ENCODE measurements at regions not wholly inside any gene's neighbourhood (a gene's known extent, or its start where the extent isn't known, plus 50 kb on each side); places are given as distances from the start of the nearest gene placed in this dataset.

DNA sequence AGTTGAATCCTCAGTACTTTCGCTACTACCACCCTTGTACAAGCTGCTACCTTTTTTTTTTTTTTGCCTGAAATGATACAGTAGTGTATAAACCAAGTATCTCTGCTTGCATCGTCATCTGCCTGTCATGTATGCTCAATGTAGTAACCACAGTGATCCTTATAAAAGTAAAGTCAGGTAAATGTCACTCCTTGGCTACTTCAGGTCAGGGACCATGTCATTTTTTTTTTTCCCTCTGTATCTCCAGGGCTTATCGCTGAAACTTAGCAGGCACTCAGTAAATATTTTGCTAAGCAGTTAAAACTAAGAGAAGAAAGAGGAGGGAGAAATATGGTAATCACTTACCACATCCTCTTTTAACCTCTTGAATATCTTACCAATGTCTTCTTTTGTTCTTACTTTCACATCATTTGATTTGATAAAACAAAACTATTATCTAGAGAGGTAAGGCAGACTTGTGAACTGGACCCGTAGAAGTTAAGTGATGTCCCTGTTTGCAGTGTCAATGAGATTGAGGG, 96.8 kb upstream of the KLF12 start:
- dilution Hi-C loops (cut with MboI; ENCODE audit: extremely low pct_ligation_motif_present, low sequenced_read_pairs), result no loop called here

DNA sequence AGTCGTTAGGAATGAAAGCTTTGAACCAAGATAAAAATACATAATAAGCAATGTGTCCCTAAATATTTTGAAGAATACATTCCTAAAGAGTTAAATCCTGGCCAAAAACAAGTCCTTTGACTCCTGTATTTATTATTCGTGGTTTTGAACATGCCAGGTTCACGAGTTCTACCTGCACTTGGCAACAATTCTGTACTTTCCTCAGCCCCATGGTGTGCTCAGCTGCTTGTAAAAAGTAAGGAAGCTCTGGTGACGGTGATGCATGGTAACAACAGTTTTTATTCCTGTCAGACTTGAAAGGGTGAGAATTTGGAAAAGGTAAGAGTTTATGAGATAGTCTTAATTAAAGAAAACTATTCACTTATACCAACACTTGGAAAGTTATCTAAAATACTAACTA, 95.0 kb upstream of the KLF12 start:
- Histone ChIP-seq H3K9ac (ENCODE audit: control insufficient read depth, extremely low read depth, insufficient read depth, low read length) (no peak overlapping the region), H4K20me1 (ENCODE audit: control insufficient read depth, extremely low read depth, insufficient read depth, low read length) (no peaks in the 10 kb centered on the region), H3K9me3 (ENCODE audit: control insufficient read depth, low read depth, low read length) (no peaks in the 10 kb centered on the region), H3K4me3 (ENCODE audit: control insufficient read depth in 2 of 3, extremely low read depth in 1 of 3, insufficient read depth in 2 of 3, low read depth in 1 of 3, low read length in 3 of 3) (no peak overlapping the region), H3K27ac (ENCODE audit: control insufficient read depth, insufficient read depth, low read length) (no peak overlapping the region), H2AFZ (ENCODE audit: control insufficient read depth, low read length) (no peak overlapping the region), H3K79me2 (ENCODE audit: control insufficient read depth, insufficient read depth, low read length) (no peaks in the 10 kb centered on the region), H3K4me1 (ENCODE audit: control insufficient read depth, extremely low read depth, insufficient read depth, low read length) (no peaks in the 10 kb centered on the region), H3K4me2 (ENCODE audit: control insufficient read depth, extremely low read depth, insufficient read depth, low read depth, low read length) (no peak overlapping the region), H3K9me1 (ENCODE audit: control insufficient read depth, extremely low read depth, insufficient read depth, low read length) (no peaks in the 10 kb centered on the region), H3K36me3 (ENCODE audit: control insufficient read depth in 2 of 2, extremely low read depth in 1 of 2, insufficient read depth in 2 of 2, low read length in 2 of 2) (no peaks in the 10 kb centered on the region), H3K27me3 (ENCODE audit: control insufficient read depth, extremely low read depth, insufficient read depth, low read length) (no peaks in the 10 kb centered on the region)
- no peak for FAIRE-seq
- no peak for TF ChIP-seq EZH2 (IDR thresholded peaks at IDR 0.05; ENCODE audit: low read length)
- TF ChIP-seq, protein P1, sequence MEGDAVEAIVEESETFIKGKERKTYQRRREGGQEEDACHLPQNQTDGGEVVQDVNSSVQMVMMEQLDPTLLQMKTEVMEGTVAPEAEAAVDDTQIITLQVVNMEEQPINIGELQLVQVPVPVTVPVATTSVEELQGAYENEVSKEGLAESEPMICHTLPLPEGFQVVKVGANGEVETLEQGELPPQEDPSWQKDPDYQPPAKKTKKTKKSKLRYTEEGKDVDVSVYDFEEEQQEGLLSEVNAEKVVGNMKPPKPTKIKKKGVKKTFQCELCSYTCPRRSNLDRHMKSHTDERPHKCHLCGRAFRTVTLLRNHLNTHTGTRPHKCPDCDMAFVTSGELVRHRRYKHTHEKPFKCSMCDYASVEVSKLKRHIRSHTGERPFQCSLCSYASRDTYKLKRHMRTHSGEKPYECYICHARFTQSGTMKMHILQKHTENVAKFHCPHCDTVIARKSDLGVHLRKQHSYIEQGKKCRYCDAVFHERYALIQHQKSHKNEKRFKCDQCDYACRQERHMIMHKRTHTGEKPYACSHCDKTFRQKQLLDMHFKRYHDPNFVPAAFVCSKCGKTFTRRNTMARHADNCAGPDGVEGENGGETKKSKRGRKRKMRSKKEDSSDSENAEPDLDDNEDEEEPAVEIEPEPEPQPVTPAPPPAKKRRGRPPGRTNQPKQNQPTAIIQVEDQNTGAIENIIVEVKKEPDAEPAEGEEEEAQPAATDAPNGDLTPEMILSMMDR (optimal IDR thresholded peaks at IDR 0.05 in 1 of 3, IDR thresholded peaks at IDR 0.05 in 1 of 3, conservative IDR thresholded peaks at IDR 0.05 in 1 of 3; ENCODE audit: extremely low read depth in 1 of 3, insufficient read depth in 2 of 3, low read length in 3 of 3), result no peak
- dilution Hi-C loops (cut with MboI; ENCODE audit: extremely low pct_ligation_motif_present, low sequenced_read_pairs), result no loop called here
- DNase-seq (ENCODE audit: low read depth, low spot score), result no peak

More for the DNA sequence above, 96.8 kb upstream of the KLF12 start:
- Histone ChIP-seq H3K9me1 (ENCODE audit: control insufficient read depth, extremely low read depth, insufficient read depth, low read length) (no peaks in the 10 kb centered on the region), H3K27ac (ENCODE audit: control insufficient read depth, insufficient read depth, low read length) (no peak overlapping the region), H3K4me1 (ENCODE audit: control insufficient read depth, extremely low read depth, insufficient read depth, low read length) (no peaks in the 10 kb centered on the region), H3K36me3 (ENCODE audit: control insufficient read depth in 2 of 2, extremely low read depth in 1 of 2, insufficient read depth in 2 of 2, low read length in 2 of 2) (no peaks in the 10 kb centered on the region), H3K79me2 (ENCODE audit: control insufficient read depth, insufficient read depth, low read length) (no peaks in the 10 kb centered on the region), H3K27me3 (ENCODE audit: control insufficient read depth, extremely low read depth, insufficient read depth, low read length) (no peaks in the 10 kb centered on the region), H3K9me3 (ENCODE audit: control insufficient read depth, low read depth, low read length) (no peaks in the 10 kb centered on the region), H2AFZ (ENCODE audit: control insufficient read depth, low read length) (no peak overlapping the region), H4K20me1 (ENCODE audit: control insufficient read depth, extremely low read depth, insufficient read depth, low read length) (no peaks in the 10 kb centered on the region), H3K4me2 (ENCODE audit: control insufficient read depth, extremely low read depth, insufficient read depth, low read depth, low read length) (no peak overlapping the region), H3K9ac (ENCODE audit: control insufficient read depth, extremely low read depth, insufficient read depth, low read length) (no peak overlapping the region), H3K4me3 (ENCODE audit: control insufficient read depth in 2 of 3, extremely low read depth in 1 of 3, insufficient read depth in 2 of 3, low read depth in 1 of 3, low read length in 3 of 3) (no peak overlapping the region)
- no peak for FAIRE-seq
- DNase-seq (ENCODE audit: low read depth, low spot score), result no peak
- TF ChIP-seq EZH2 (IDR thresholded peaks at IDR 0.05; ENCODE audit: low read length), result no peak
- TF ChIP-seq, protein P1 (optimal IDR thresholded peaks at IDR 0.05 in 1 of 3, IDR thresholded peaks at IDR 0.05 in 1 of 3, conservative IDR thresholded peaks at IDR 0.05 in 1 of 3; ENCODE audit: extremely low read depth in 1 of 3, insufficient read depth in 2 of 3, low read length in 3 of 3), result no peak
